NCI-H446 (cell line): ENCODE measurements at regions not wholly inside any gene's neighbourhood (a gene's known extent, or its start where the extent isn't known, plus 50 kb on each side); places are given as distances from the start of the nearest gene placed in this dataset.

Experiments used
- DNase-seq, 2 experiments: peaks; one replicate each; lab custom pipeline; 2025; lab: John Stamatoyannopoulos, UW

DNA sequence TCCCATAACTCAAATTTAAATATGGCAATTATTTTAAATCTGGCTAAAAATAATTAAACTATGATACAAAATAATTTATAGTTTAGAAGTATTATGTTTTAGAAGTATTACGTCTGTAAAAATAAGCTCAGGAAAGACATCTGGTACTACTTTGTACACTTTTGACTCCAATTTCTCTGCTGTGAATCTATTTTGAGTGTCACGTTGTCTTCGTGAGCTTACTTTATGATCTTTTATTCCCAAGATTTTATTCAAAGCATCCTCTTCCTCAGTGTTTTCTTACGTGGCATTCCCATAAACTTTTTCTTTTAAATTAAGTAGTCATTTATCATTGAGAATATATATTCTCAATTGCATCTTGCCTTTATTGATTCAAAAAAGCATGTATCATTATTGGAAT is 223.3 kb upstream of the KCNJ16 start:
- DNase-seq = no peak

DNA sequence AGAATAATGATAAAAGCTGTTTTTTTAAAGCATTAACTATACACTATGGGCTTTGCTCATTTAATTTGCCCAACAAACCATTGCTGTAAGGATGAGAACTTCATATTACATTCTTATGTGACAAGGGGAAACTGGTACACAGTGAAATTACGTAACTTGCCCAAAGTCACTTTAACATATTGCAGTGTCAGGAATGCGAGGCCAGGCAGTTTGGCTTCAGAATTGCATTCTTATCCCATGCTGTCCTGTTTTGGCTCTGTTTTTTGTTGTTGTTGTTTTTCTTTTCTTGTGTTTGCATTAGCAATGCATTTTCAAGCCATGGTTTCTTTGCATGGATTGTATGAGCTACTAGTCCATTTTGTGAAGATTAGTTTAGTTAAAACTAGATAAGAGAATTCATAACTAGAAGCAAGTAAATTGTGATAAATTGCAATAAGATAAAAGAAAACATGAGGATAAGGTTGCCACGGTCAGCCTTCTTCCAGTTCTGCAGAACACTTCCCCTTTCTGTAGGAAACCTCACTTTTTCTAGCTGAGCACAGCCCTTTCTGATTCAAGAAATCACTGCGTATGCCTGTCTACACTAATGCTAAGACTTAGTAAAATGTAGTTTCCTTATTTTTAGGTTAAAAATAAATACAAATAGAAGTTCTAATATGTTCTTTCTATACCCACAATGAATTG is 221.3 kb upstream of the KCNJ16 start:
- peak in 1 of 2 experiments; percentile 11 for DNase-seq

DNA sequence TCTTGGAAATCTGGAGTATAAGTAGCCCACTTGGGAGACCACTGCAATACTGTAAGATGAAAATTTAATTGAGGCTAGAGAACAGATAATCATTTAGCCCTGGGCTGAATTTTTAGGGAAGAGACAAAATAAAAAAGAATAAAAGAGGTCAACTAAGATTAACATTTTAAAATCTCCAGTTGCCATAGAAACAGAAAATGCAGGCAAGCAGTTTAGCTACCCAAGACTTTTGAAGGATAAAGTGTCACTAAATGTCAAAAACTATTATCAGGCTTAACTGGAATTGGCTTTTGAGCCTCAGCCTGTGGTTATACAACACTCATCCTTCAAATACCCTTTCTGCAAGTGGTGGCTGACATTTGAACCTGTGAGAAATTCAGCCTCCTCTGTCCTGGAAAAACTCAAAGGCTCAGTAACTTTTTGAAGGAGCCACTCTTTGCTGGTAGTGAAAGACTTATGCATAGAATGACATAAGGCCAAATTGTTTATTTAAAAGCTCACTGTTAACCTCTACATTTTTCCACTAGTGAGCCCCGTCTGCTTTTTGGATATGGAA is 220.7 kb upstream of the KCNJ16 start:
- no peak for DNase-seq

DNA sequence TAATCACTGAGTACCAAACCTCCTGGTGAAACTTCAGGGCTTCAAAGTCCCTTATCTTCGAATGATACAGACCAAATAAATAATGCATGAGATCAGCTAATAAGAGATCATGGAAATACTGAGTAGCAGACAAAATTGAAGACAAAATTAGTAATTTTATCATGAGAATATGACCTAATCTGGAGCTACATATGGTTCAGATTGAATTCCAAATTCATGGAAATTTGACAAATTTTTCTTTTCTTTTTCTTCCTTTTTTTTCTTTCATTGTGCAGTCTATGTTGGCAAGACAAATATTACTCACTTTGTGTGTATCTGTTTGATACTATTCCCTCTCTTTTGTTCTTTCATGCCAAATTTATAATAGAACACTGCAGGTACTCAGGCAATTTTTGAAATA is 218.1 kb upstream of the KCNJ16 start:
- DNase-seq = no peak

DNA sequence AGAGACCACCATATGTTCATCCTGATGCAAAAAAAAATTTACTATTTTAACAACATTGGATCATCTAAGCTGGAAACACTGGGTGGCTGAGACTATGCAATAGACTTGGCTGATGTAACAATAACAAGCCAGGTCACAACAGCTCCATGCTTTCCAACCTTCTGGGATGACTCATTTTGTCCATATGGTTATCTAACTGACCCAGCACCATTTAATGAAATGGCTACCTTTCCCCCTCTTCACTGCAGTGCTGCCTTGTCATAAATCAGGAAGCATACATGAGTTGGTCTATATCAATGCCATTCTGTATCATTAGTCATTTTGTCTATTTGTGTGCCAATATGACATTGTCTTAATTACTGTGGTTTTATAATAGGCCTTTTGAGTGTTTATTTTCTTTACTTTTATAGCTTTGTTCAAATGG is 217.6 kb upstream of the KCNJ16 start:
- DNase-seq = peak in 1 of 2 experiments; percentile 72

DNA sequence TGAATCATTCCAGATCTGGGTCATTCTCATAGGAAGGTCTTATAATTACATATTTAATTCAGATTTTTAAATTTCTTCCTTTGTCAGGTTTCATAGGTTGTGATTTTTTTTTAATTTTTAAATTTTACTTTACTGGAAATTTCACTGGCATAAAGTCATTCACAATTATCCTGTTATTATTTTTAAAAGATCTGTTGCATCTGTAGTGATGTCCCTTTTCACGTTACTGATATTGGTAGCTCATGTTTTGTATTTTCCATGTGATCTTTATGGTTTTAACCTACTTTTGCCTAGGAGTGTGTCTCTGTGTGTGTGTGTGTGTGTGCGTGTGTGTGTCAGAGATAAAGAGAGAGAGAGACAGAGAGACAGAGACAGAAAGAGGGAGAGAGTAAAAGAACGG is 216.6 kb upstream of the KCNJ16 start:
- no peak for DNase-seq

DNA sequence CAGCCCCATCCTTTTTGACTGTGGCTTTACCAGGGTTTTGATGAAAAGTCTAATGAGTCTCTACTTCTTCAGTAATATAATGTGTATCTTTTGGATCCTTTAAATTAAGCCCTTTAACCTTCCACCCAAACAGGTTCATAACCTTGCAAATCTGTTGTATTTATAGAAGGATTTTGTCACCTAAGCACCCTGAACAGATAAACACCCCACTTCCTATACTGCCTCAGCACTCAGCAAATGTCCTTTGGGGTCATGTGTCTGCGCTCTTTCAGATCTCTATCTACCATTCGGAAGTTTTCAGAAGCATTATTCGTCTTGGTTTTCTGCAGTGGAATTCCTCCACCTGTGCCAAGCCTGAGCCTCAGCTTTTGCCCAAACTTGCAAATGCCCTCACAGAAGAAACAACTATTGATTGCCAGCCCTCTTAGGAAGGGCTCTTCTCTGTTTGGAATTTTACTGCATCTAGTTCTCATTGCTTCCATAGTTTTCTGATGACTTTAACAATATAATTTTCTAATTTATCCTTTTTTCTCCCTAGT is 214.8 kb upstream of the KCNJ16 start:
- DNase-seq = no peak

DNA sequence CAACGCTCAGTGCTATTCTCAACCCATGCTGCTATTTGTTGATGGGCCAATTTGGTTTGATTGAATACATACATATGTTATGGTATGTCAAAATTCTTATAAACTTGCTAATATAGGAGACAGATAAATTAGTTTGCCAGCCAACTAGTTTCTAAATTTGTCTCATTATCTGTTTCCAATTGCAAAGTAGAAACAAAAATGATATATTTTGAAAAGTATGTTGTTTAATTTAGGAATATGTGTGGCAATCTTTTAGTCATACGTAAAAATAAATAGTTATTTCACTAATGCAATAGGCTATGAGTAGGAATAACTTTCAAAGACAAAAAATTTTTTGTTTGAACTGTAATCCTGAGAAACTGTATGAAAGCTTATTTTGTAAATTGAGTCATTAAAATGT is 210.6 kb upstream of the KCNJ16 start:
- DNase-seq = no peak

DNA sequence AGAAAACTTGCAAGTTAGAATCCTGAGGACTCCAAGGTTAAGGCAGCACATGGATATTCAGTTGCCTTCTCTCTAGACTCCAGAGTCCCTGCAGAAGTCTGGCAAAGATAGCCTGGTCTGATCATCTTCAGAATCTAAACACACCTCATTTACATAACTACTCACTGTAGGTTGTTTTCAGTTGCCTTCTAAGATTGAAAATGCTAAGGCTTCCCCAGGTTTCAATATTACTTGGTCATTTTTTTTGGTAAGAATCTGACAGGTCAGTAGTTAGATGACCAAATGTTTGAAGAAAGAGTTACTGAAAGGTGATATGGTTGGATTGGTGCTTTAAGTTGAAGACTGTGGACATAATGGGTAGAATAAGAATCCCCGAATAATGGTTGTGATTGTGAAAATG is 205.4 kb upstream of the KCNJ16 start:
- DNase-seq = no peak

DNA sequence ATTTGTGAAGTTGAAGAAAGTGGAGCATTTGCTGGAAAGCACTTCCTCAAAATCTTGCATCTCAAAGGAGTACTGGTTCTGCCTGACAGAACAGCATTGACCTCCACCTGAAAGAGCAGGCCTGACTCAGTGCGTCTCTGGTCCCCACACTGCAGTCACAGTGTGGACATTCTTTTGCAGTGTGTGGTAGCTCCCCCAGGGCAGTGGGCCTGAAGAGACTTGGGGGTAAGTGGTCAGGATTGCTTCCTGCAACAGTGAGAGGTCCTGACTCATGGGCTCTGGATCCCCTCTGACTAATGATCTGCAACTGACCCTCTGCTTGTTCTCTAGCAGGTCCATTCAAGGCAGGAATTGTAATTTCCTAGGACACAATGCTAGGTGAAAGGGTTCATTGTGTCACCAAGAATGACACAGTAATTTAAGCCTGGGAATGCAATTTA is 204.9 kb upstream of the KCNJ16 start:
- no peak for DNase-seq

DNA sequence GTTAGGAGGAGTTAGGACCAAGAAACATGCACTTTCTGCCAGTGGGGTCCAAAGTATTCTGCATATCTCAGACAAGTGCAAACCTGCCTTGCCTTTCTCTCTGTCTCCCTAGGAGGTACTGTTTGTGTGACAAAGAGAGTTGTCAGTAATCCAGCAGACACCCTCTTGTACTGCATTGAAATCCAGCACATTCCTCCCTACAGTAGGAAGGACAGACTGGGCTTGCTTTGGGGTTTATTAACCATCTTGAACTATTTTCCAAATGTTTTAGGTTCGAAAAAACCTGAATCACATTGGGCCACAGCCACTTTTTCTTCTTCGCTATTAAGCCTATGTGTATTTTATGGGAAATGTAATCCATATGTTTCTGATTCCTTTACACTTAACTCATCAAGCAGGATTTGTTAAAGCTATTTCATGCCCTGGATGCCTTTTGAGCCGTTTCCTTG is 204.2 kb upstream of the KCNJ16 start:
- DNase-seq = no peak

DNA sequence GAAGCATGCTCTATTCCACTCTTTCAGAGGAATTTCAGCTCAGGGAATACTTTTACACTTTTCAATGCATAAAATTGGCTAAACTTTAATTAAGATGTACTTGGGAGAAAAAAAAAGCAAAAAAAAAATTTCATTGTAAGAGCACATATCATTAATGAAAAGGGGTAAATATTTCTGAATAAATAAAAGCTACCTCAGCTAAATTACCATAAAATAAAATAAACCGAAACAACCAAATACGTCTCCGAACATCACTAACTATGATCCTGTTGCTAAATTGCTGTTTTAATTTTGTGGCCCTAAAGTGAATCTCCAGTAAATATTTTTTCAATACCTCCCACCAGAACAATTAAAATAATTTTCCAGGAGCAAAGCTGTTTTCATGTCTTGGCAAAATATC is 203.7 kb upstream of the KCNJ16 start:
- no peak for DNase-seq

DNA sequence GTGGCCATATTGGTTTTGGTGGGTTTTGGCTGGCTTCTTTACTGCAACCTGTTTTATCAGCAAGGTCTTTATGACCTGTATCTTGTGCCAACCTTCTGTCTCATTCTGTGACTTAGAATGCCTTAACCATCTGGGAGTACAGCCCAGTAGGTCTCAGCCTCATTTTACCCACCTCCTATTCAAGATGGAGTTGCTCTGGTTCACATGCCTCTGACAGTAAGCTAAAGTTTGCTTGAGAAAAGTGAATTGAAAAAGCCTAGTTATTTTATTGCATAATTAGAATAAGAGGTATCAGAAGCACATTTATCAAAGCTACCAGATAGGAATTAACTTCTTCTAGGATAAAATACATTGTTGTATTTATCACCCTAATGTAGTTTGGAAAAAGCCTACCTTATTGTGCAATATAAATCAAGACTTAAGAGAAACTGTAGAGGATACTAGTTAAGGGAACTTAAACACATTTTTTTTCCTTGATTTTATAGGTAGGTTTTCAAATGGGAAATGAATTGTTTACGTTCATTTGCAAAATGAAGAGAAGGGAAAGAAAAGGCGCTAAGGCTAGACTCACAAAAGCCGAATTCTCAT is 202.3 kb upstream of the KCNJ16 start:
- no peak for DNase-seq

DNA sequence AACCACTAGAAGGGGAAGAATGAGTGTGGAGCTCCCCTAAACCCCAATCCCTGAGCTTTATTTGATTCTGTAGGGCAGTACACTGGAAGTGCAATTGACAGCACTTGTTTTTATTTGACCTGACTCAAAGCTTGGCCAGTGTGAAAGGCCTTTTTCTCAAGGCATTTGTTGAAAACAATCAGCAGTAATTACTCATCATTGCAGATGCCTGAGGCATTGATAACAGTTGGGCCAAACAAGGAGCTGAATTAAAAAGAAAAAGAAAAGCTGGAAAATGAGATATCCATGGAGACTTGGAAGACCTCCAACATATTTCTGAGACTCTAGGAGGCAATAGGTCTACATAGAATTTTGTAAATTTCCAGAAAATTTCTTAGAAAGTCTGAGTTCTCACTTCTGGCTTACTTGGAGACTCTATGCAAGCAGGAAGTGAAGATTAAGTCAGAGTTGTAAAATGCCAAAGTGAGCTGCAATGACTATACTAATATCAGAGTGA is 200.8 kb upstream of the KCNJ16 start:
- no peak for DNase-seq

DNA sequence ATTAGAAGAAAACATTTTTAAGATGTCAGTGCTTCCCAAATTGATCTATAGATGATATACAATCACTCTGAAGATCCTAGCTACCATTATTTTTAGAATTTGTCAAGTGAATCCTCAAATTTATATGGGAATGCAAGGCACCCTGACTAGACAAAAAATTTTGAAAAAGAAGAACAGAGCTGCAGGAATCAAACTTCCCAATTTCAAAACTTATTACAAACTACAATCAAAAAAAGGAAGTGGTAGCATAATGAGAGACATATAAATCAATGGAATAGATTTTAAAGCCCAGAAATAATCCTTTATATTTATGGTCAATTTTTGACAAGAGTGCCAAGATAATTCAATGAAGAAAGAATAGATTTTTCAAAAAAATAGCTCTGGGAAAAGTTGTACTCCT is 198.3 kb upstream of the KCNJ16 start:
- no peak for DNase-seq

DNA sequence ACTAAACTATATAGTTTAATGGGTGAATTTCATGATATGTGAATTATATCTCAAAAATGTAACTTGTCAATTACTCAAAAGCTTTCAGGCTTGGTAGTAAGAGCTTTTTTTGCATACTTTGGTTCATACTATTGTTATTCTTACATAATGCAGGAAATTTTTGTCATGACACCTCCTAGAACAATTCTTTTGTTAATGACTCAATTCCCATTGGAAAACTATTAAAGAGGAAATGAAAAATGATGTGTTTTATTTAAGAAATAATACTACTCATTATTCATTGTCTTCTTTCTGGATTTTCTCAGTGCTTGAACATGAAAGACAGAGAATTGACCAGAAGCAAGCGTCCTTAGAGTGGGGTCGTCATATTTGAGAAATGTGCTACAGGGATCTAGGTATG is 196.4 kb upstream of the KCNJ16 start:
- DNase-seq = no peak

DNA sequence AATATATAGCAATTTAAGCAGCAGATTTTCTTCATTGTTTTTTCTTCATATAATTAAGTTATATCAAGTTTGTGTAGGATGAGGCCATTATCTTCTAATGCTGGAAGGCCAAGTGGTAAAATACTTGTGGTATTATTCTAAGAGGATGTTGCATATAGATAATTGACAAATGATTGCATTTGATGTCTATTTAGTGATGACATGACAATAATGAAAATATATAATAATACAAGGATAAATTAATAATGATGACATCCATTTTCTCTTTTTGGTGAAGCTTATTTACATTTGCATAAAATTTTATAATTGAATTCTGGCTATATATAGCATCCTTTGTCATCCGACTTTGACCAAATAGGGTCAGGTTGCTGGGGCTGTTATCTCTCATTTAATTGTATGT is 195.4 kb upstream of the KCNJ16 start:
- no peak for DNase-seq

DNA sequence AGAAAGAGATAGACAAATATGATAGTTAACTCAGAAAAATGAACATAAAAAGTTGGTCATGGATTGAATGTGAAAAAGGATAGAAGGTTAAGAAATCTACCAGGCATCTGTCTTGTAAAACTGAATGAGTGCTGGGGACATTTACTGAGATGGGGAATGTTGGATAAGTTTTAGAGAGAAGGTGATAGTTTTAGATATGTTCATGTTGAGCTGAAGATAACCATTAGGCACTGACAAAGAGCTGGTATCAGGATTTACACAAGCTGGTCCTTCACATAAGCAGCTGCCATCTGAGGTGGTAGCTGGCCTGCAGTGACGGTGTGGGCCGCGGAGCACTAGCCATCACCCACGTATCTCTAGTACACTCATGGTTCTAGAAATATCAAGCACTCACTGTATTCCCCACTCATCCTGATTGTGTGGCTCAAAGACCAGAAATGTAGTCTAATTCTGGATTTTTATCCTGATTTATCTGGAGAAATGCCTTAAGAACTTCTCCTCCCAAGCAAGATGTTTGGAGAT is 194.4 kb upstream of the KCNJ16 start:
- DNase-seq = no peak

DNA sequence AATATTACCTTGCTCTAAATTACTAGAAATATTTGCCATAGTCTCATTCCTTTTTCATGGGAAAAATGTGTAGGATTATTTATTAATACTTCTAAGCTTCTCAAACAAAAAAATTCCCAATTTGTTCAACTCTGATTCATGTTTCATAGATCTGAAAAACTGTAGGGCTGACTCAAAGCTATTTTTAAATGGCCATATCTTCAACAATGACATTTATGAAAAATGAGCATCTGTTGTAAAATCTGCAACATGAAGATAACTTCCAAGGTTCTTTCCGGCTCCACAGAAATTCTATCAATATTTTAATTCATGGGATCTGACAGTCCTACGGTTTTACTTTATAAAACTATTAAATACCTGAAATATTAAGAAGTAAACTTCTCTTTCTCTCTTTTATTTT is 192.7 kb upstream of the KCNJ16 start:
- no peak for DNase-seq

DNA sequence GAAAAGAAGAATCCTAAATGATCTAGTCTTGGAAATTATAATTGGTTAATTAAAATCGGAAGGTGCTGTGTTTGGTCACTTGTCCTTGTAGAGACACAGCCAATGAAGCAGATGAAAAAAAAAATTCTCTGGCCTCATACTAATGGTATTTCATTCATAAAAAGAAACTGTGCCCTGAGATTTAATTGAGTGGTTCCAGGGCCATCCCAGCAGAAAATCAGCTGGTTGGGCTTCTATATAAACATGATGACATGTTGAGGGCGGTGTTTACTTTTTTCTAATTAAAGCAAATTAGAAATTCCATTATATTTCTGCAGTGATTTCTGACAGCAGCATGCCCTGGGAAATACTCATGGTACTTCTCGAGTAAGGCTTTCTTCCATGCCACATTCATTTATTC is 191.9 kb upstream of the KCNJ16 start:
- no peak for DNase-seq

DNA sequence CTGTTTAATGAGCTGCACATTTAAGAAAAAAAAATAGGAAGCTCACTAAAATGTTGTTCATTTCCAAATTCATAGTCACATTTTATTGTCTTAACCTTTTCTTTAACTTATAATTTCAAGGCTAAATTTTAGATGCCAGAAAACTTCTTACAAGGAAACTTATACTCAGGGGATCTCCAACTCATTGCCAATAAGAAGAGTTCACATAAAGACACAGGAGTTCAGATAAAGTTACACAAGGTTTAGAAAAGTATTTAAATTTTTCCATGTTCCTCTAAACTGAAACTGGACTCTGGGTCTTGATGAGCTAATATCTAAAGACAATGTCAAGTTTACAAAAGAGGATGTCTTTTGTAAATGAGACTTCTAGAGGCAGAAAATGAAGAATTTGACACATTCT is 190.7 kb upstream of the KCNJ16 start:
- no peak for DNase-seq

DNA sequence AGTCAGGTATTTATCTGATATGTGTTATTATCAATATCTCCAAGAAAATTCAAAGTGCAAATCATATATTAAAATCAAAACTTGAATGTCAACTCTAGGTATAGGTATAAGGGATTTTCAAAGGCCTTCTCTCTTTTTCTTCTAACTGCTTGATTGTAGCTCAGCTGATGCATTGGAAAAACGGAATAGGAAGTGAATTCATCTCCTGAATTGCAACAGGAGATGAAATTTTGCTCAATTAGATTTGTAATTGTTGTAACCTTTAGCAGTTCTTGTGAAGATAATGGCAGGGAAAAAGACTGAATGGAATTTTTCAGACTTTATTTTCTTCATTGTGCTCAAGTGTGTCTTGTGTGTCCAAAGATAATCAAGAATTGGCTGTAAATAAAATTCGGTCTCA is 190.2 kb upstream of the KCNJ16 start:
- DNase-seq = no peak

DNA sequence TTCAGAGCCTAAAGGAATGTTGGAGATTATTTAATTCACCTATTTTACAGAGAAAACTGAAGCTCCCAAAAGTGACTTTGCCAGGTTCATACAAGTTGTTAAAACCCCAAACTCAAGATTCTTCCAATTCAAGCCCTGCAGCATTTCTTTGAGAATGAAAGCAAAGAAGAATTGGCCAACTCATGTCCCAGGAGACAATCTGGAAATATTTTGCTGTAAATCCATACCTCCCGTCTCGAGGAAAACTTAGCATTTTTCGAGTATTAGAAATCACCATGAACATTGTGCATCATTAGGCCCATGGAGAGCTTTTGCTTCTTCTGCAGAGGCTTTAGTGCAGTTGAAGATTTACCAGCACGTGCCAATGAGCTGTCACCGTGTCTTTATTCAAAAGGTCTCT is 176.4 kb upstream of the KCNJ16 start:
- DNase-seq = no peak
